HEK293 (cell line): ENCODE measurements at regions not wholly inside any gene's neighbourhood (a gene's known extent, or its start where the extent isn't known, plus 50 kb on each side); places are given as distances from the start of the nearest gene placed in this dataset.

Experiments
- KLF9 ChIP-seq: fragments of 450-650 bp; formaldehyde crosslinking; IDR thresholded peaks from 2 replicates; pipeline ENCODE4 v1.5.1; 2016; ENCODE audit warnings: missing biosample characterization, missing genetic modification characterization, low read depth
- TCF7L2 ChIP-seq: IDR thresholded peaks from 2 replicates; pipeline ENCODE4 v1.6.1; 2011; ENCODE audit warnings: low read depth, mild to moderate bottlenecking, inconsistent platforms, low read length, moderate library complexity, borderline replicate concordance
- ZBTB8A ChIP-seq: fragments of 450-650 bp; formaldehyde crosslinking; IDR thresholded peaks from 2 replicates; pipeline ENCODE4 v1.5.1; 2016; ENCODE audit warnings: missing biosample characterization, missing genetic modification characterization
- ZFHX2 ChIP-seq: fragments of 450-650 bp; formaldehyde crosslinking; conservative IDR thresholded peaks from 2 replicates; pipeline ENCODE4 v1.5.1; 2016; ENCODE audit warnings: missing biosample characterization, missing genetic modification characterization
- ZNF19 ChIP-seq: fragments of 450-650 bp; formaldehyde crosslinking; IDR thresholded peaks from 2 replicates; pipeline ENCODE4; 2016; ENCODE audit warnings: missing biosample characterization, missing genetic modification characterization, low read depth
- ZNF274 ChIP-seq, 2 experiments: fragments of 200-500 bp in 1 of 2; fragments of 450-650 bp in 1 of 2; sonication (Bioruptor generic) in 1 of 2; formaldehyde crosslinking in 1 of 2; IDR thresholded peaks; 2 replicates each; pipeline versions ENCODE4 v1.5.1 to v1.6.1; 2014 to 2016; ENCODE audit warnings: borderline replicate concordance in 1 of 2, inconsistent platforms in 1 of 2, low read length in 1 of 2, missing biosample characterization in 1 of 2, missing genetic modification characterization in 1 of 2
- ZNF629 ChIP-seq: fragments of 450-650 bp; formaldehyde crosslinking; IDR thresholded peaks from 2 replicates; pipeline ENCODE4 v1.5.1; 2017; ENCODE audit warnings: missing biosample characterization, missing genetic modification characterization
- ZNF677 ChIP-seq: fragments of 450-650 bp; IDR thresholded peaks from 2 replicates; pipeline ENCODE4 v1.5.0; 2018; ENCODE audit warnings: missing biosample characterization, mild to moderate bottlenecking, missing genetic modification characterization, moderate library complexity
- ZNF747 ChIP-seq: fragments of 450-650 bp; formaldehyde crosslinking; IDR thresholded peaks from 2 replicates; pipeline ENCODE4 v1.5.1; 2016; ENCODE audit warnings: missing biosample characterization, missing genetic modification characterization
- TF ChIP-seq, protein P1 (sequence below): fragments of 450-650 bp; formaldehyde crosslinking; IDR thresholded peaks from 2 replicates; pipeline ENCODE4 v1.5.1; 2016; ENCODE audit warnings: missing biosample characterization, missing genetic modification characterization
- TF ChIP-seq, protein P2 (sequence below): fragments of 450-650 bp; formaldehyde crosslinking; IDR thresholded peaks from 2 replicates; pipeline ENCODE4 v1.5.1; 2016; ENCODE audit warnings: missing biosample characterization, missing genetic modification characterization
- TF ChIP-seq, protein P3 (sequence below): fragments of 450-650 bp; IDR thresholded peaks from 2 replicates; pipeline ENCODE4 v1.5.1; 2018; ENCODE audit warnings: missing biosample characterization, mild to moderate bottlenecking, missing genetic modification characterization
- TF ChIP-seq, protein P4 (sequence below): fragments of 450-650 bp; formaldehyde crosslinking; IDR thresholded peaks from 2 replicates; pipeline ENCODE4 v1.5.1; 2016; ENCODE audit warnings: missing biosample characterization, missing genetic modification characterization

DNA sequence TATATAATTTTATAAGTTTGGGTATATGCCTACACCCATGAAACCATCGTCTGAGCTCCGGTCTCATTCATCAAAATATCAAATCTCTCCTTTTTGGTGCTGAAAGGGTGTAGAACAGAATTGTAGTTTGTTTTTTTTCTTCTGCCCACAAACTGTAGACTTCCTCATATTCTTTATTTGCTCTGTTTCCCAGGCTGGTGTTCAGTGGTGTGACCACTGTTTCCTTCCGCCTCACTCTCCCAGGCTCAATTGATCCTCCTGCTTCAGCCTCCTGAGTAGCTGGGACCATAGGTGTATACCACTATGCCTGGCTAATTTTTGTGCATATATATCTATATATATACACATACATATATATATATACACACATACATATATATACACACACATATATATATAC is 139.6 kb upstream of the HCRTR2 start:
- TF ChIP-seq, protein P1, sequence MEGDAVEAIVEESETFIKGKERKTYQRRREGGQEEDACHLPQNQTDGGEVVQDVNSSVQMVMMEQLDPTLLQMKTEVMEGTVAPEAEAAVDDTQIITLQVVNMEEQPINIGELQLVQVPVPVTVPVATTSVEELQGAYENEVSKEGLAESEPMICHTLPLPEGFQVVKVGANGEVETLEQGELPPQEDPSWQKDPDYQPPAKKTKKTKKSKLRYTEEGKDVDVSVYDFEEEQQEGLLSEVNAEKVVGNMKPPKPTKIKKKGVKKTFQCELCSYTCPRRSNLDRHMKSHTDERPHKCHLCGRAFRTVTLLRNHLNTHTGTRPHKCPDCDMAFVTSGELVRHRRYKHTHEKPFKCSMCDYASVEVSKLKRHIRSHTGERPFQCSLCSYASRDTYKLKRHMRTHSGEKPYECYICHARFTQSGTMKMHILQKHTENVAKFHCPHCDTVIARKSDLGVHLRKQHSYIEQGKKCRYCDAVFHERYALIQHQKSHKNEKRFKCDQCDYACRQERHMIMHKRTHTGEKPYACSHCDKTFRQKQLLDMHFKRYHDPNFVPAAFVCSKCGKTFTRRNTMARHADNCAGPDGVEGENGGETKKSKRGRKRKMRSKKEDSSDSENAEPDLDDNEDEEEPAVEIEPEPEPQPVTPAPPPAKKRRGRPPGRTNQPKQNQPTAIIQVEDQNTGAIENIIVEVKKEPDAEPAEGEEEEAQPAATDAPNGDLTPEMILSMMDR (tag by site-specific recombination): no peak
- TF ChIP-seq TCF7L2 (no peak), ZNF629 (tag by site-specific recombination) (no peak), ZNF747 (tag by site-specific recombination) (no peak), ZFHX2 (no peak), KLF9 (tag by site-specific recombination) (no peak), ZBTB8A (tag by site-specific recombination) (no peak), ZNF19 (tag by site-specific recombination) (no peak), ZNF274 (IDR thresholded peaks at IDR 0.05; ENCODE audit: low read length) (no peak), ZNF274 (tag by site-specific recombination; IDR thresholded peaks at IDR 0.05; ENCODE audit: borderline replicate concordance) (no peak), ZNF677 (tag by site-specific recombination) (no peak)
- TF ChIP-seq, protein P2, sequence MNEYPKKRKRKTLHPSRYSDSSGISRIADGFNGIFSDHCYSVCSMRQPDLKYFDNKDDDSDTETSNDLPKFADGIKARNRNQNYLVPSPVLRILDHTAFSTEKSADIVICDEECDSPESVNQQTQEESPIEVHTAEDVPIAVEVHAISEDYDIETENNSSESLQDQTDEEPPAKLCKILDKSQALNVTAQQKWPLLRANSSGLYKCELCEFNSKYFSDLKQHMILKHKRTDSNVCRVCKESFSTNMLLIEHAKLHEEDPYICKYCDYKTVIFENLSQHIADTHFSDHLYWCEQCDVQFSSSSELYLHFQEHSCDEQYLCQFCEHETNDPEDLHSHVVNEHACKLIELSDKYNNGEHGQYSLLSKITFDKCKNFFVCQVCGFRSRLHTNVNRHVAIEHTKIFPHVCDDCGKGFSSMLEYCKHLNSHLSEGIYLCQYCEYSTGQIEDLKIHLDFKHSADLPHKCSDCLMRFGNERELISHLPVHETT (tag by site-specific recombination): no peak
- TF ChIP-seq, protein P3, sequence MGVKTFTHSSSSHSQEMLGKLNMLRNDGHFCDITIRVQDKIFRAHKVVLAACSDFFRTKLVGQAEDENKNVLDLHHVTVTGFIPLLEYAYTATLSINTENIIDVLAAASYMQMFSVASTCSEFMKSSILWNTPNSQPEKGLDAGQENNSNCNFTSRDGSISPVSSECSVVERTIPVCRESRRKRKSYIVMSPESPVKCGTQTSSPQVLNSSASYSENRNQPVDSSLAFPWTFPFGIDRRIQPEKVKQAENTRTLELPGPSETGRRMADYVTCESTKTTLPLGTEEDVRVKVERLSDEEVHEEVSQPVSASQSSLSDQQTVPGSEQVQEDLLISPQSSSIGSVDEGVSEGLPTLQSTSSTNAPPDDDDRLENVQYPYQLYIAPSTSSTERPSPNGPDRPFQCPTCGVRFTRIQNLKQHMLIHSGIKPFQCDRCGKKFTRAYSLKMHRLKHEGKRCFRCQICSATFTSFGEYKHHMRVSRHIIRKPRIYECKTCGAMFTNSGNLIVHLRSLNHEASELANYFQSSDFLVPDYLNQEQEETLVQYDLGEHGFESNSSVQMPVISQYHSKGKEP (tag by site-specific recombination): no peak
- TF ChIP-seq, protein P4, sequence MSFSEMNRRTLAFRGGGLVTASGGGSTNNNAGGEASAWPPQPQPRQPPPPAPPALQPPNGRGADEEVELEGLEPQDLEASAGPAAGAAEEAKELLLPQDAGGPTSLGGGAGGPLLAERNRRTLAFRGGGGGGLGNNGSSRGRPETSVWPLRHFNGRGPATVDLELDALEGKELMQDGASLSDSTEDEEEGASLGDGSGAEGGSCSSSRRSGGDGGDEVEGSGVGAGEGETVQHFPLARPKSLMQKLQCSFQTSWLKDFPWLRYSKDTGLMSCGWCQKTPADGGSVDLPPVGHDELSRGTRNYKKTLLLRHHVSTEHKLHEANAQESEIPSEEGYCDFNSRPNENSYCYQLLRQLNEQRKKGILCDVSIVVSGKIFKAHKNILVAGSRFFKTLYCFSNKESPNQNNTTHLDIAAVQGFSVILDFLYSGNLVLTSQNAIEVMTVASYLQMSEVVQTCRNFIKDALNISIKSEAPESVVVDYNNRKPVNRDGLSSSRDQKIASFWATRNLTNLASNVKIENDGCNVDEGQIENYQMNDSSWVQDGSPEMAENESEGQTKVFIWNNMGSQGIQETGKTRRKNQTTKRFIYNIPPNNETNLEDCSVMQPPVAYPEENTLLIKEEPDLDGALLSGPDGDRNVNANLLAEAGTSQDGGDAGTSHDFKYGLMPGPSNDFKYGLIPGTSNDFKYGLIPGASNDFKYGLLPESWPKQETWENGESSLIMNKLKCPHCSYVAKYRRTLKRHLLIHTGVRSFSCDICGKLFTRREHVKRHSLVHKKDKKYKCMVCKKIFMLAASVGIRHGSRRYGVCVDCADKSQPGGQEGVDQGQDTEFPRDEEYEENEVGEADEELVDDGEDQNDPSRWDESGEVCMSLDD (tag by site-specific recombination): no peak
